ENCODE measurements at regions not wholly inside any gene's neighbourhood (a gene's known extent, or its start where the extent isn't known, plus 50 kb on each side); places are given as distances from the start of the nearest gene placed in this dataset.

DNA sequence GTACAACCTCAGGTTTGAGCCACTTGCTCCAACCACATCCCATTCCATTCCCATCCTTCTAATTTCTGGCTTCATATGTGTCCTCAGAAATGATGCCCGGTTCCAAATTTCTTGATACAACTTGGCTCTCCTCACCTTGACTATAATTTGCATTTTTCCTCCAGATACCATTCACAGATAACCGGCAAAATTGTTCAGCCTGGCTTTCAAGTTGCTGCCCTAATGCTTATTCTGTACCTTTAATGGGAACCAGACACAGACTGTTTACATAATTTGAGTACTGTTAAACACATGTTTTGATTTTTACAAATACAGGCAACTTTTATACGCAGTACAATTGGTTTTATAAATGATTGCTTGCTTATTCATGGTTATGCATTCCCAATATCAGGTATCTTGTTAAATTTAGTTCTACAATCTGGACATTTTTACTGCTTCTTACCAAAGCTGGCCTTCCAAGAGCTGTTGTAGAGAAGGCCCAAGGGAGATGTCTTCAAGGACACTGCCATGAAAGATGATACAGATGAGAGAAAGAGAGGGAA lies 649.5 kb upstream of the CAMK1G start:
- TF ChIP-seq, protein P1, sequence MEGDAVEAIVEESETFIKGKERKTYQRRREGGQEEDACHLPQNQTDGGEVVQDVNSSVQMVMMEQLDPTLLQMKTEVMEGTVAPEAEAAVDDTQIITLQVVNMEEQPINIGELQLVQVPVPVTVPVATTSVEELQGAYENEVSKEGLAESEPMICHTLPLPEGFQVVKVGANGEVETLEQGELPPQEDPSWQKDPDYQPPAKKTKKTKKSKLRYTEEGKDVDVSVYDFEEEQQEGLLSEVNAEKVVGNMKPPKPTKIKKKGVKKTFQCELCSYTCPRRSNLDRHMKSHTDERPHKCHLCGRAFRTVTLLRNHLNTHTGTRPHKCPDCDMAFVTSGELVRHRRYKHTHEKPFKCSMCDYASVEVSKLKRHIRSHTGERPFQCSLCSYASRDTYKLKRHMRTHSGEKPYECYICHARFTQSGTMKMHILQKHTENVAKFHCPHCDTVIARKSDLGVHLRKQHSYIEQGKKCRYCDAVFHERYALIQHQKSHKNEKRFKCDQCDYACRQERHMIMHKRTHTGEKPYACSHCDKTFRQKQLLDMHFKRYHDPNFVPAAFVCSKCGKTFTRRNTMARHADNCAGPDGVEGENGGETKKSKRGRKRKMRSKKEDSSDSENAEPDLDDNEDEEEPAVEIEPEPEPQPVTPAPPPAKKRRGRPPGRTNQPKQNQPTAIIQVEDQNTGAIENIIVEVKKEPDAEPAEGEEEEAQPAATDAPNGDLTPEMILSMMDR (IDR thresholded peaks at IDR 0.05), result no peak
- TF ChIP-seq EP300 (IDR thresholded peaks at IDR 0.05), result no peak
